CD4-positive, alpha-beta T cell treated with Interleukin-17A for 1 hour (primary cell): ENCODE measurements at regions not wholly inside any gene's neighbourhood (a gene's known extent, or its start where the extent isn't known, plus 50 kb on each side); places are given as distances from the start of the nearest gene placed in this dataset.
"Not testable (repeated sequence)": the region's sequence is repeated elsewhere in the genome, so short reads cannot be mapped to it uniquely, and the experiment has no call there.

Experiments used
- DNase-seq: peaks from one replicate; pipeline ENCODE4 v3.0.0-alpha.2; 2020

DNA sequence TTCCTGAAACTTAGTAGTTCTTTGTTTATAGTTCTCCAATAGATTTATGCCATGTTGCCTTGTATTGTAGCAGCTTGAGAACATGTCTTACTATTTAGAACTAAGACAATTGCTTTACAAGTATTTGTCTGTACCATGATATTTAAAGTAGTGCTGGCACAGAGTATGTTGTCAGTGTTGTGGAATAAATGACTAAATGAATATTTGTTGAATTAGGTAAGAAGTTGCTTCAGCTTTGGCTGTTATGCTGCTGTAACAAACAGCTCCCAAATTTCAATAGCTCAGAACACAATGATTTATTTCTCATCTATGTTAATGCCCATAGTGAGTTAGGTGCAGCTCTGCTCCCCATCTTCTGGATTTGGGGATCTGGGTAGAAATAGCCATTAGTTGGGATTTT is 90.2 kb upstream of the VCAM1 start:
- no peak for DNase-seq

DNA sequence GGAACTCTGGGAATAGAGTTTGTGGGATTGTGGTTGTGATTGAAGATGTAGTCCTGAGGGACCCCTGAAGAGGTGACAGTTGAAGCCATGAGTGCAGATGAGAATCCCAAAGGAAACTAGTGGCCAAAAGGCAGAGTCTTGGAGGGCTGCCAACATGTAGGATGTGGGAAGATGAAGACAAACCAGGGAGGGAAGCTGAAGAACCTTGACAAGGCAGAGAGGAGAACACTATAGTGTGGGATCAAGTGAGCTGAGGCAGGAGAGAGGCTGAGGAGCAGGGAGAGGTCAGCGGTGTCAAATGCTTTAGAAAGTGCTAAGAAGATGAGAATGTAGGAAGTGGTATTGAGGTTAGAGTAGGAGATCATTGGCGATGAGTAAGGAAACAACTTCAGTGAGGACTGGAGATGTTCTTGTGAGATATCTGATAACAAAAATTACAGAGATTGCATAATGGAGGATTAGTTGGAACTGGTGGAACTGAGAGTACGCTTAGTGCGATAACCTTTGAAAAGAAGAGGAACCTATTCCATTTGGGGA is 88.5 kb upstream of the VCAM1 start:
- no peak for DNase-seq

DNA sequence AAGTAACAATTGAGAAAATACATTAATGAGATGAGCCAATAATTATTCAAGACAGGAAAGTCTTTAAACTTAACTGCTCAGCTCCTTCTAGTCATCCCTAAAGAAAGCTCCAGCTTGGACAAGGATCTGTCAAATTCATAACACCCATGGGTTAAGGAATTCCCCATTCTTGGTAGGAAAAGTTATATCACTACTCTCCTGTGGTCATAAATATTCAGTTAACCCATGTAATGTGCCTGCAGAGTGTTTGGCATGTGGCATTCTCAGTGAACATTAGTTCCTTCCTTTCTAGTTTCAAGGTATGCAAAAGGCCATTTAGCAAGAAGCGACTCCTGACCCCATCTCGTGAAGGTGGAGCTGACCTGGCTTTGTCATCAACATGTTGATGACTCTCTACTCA is 76.7 kb upstream of the VCAM1 start:
- DNase-seq = no peak

DNA sequence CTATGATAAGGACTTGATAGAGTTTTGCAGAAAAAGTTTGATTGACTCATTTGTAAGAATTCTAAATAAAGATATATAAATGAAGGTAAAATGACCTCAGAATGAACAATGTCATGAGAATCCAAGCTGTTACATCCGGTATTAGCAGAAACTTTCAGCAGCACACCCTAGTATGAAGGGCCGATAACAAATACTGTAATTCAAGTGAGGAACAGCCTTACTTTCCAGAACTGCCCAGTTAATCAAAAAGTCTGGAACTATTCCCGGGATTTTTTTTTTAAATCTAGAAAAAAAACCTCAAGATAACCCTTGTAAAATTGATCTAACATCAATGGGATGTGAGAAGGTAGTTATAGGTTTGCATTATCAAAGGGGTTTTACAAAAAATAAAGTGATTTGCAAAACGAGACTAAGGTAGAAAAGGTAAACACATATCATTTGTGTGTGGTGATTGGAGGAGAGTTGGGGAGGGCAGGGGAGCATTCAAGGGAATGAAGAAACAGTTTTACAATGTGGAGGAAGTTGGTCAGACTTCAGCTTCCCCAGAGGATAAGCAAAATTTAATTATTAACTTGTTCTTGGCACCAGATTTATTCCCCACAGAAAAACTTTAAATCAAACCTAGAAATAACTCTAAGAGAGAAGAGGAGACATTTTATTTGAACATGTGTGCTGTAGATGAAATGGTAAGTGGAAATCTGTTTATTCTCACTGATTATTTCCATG is 75.9 kb upstream of the VCAM1 start:
- no peak for DNase-seq

DNA sequence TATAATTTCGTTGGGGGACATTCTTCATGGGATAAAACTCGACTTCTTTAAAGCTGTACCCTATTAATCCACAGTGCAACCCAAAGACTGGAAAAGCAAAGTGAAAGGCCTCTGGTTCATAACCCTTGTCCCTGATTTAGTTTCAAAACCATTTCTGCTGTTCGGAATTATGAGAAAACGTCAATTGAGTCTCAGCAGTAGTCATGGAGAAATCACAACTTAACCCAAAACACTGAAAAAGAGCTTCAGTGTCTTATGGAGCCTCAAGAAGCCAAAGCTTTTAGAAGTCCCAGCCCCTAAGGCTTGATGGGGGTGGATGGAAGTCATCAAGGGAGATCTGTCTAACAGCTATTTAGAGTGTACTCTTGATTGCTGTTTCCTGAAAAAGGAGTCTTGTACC is 73.5 kb upstream of the VCAM1 start:
- no peak for DNase-seq

GRCh38 chr1:100649146-100649545 is 70.4 kb upstream of the VCAM1 start:
- DNase-seq = no peak

GRCh38 chr1:100657876-100658715 is 61.4 kb upstream of the VCAM1 start:
- no peak for DNase-seq

- no peak for DNase-seq
Observed at GRCh38 chr1:100658716-100659026, 60.9 kb upstream of the VCAM1 start.

DNA sequence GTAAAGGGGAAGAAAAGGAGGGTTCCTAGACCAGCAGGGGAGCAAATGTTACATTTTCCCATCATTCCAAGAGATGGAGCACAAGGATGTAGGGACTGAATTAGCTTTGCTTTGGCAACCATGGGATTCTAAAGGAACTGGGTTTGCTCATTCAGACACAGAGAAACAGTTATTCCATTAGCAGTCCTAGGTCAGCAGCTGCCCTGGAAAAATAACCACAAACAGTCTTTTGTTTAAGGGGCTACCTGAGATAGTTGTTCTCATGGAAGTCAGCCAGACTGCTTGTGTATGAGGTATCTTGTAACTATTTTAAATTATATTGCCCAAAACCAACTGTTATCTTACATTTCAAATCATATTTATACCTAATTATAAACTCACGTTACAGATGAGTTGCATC is 58.4 kb upstream of the VCAM1 start:
- DNase-seq = no peak

DNA sequence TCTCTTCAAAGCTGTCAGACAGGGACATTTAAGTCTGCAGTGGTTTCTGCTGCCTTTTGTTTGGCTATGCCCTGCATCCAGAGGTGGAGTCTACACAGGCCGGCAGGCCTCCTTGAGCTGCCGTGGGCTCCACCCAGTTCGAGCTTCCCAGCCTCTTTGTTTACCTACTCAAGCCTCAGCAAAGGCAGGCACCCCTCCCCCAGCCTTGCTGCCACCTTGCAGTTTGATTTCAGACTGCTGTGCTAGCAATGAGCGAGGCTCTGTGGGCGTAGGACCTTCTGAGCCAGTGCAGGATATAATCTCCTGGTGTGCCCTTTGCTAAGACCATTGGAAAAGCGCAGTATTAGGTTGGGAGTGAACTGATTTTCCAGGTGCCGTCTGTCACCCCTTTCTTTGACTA is 51.0 kb upstream of the VCAM1 start:
- not testable (repeated sequence) for DNase-seq
